IMR-90 (cell line): ENCODE measurements at regions not wholly inside any gene's neighbourhood (a gene's known extent, or its start where the extent isn't known, plus 50 kb on each side); places are given as distances from the start of the nearest gene placed in this dataset.
"Not testable (repeated sequence)": the region's sequence is repeated elsewhere in the genome, so short reads cannot be mapped to it uniquely, and the experiment has no call there.

Experiments
- ATAC-seq: fragments of 200-7000 bp; cut with Tn5 transposase; 2 replicates; pipeline ENCODE4 v1.9.1; 2020; ENCODE audit warnings: low read depth, mild to moderate bottlenecking, moderate library complexity
- BruUV-seq: library from RNA; stranded (reverse); fragments of 400-500 nt; replicated peaks from 2 replicates; lab custom pipeline; 2021; lab: Mats Ljungman, UMichigan
- CTCF ChIA-PET: fragments of 300-600 bp; formaldehyde crosslinking; extraction: SDS; loops from one replicate; lab custom pipeline; 2021; ENCODE audit warnings: antibody characterized with exemption; lab: Yijun Ruan, JAX
- POLR2A ChIA-PET: fragments of 300-600 bp; sonication (Branson Sonifier 250); formaldehyde crosslinking; loops from one replicate; lab custom pipeline; 2022; ENCODE audit warnings: antibody characterized with exemption; ENCODE audit not compliant: unreplicated experiment; lab: Charles Lee
- DNase-seq: peaks from one replicate; pipeline ENCODE4 v3.0.0; 2013
- H2AFZ ChIP-seq: replicated peaks from 2 replicates; pipeline ENCODE3; 2013; ENCODE audit warnings: low read length, mild to moderate bottlenecking; ENCODE audit not compliant: poor library complexity
- H2AK5ac ChIP-seq: 2 replicates; pipeline ENCODE4 v1.6.1; 2013; ENCODE audit warnings: low read depth, low read length, inconsistent platforms
- H2AK9ac ChIP-seq: replicated peaks from 2 replicates; pipeline ENCODE3; 2013; ENCODE audit warnings: mild to moderate bottlenecking, low read depth, low read length, moderate library complexity; ENCODE audit not compliant: poor library complexity
- H2BK120ac ChIP-seq: 2 replicates; pipeline ENCODE4 v1.6.1; 2013; ENCODE audit warnings: low read depth, low read length, inconsistent platforms
- H2BK15ac ChIP-seq: 3 replicates; pipeline ENCODE4 v1.6.1; 2013; ENCODE audit warnings: low read depth, low read length, inconsistent platforms
- H2BK20ac ChIP-seq: 2 replicates; pipeline ENCODE4 v1.6.1; 2013; ENCODE audit warnings: low read depth, mild to moderate bottlenecking, inconsistent platforms, low read length, moderate library complexity
- H2BK5ac ChIP-seq: 2 replicates; pipeline ENCODE4 v1.6.1; 2013; ENCODE audit warnings: mild to moderate bottlenecking, low read depth, low read length, inconsistent platforms; ENCODE audit not compliant: poor library complexity, severe bottlenecking
- H3K14ac ChIP-seq: replicated peaks from 2 replicates; pipeline ENCODE4 v1.6.1; 2013; ENCODE audit warnings: low read depth, low read length, inconsistent platforms
- H3K18ac ChIP-seq: 2 replicates; pipeline ENCODE4 v1.6.1; 2013; ENCODE audit warnings: low read depth, low read length, control low read depth
- H3K23ac ChIP-seq: 2 replicates; pipeline ENCODE4 v1.6.1; 2013; ENCODE audit warnings: low read depth, low read length, inconsistent platforms
- H3K27ac ChIP-seq: 2 replicates; pipeline ENCODE4 v1.5.1; 2013; ENCODE audit warnings: mild to moderate bottlenecking, control low read depth, low read length; ENCODE audit not compliant: insufficient read depth
- H3K27me3 ChIP-seq: 2 replicates; pipeline ENCODE4 v1.6.1; 2013; ENCODE audit warnings: low read length; ENCODE audit not compliant: control insufficient read depth, insufficient read depth
- H3K36me3 ChIP-seq: 2 replicates; pipeline ENCODE4 v1.6.1; 2013; ENCODE audit warnings: low read length, mixed read lengths; ENCODE audit not compliant: control insufficient read depth, insufficient read depth
- H3K4ac ChIP-seq: 2 replicates; pipeline ENCODE4 v1.6.1; 2013; ENCODE audit warnings: low read depth, low read length, inconsistent platforms
- H3K4me1 ChIP-seq: 2 replicates; pipeline ENCODE4 v1.6.1; 2013; ENCODE audit warnings: low read length, mixed read lengths; ENCODE audit not compliant: control insufficient read depth, insufficient read depth
- H3K4me2 ChIP-seq: 2 replicates; pipeline ENCODE4 v1.6.1; 2013; ENCODE audit warnings: low read depth, mild to moderate bottlenecking, control low read depth, low read length, moderate library complexity
- H3K4me3 ChIP-seq: 2 replicates; pipeline ENCODE4 v1.5.1; 2013; ENCODE audit warnings: low read depth, mild to moderate bottlenecking, control low read depth, low read length, moderate library complexity; ENCODE audit not compliant: insufficient read depth
- H3K56ac ChIP-seq: 2 replicates; pipeline ENCODE4 v1.6.1; 2013; ENCODE audit warnings: low read length, inconsistent platforms; ENCODE audit not compliant: insufficient read depth; ENCODE audit errors: extremely low read depth
- H3K79me1 ChIP-seq, 2 experiments: 2 replicates each; pipeline ENCODE4 v1.6.1; 2013; ENCODE audit warnings: low read length in 2 of 2, inconsistent platforms in 1 of 2, low read depth in 1 of 2
- H3K9ac ChIP-seq: 2 replicates; pipeline ENCODE4 v1.6.1; 2013; ENCODE audit warnings: low read depth, low read length, control low read depth
- H3K9me1 ChIP-seq: 2 replicates; pipeline ENCODE4 v1.6.1; 2013; ENCODE audit warnings: low read length, inconsistent platforms; ENCODE audit not compliant: insufficient read depth
- H3K9me3 ChIP-seq: 2 replicates; pipeline ENCODE4 v1.6.1; 2013; ENCODE audit warnings: low read length; ENCODE audit not compliant: control insufficient read depth, insufficient read depth
- H4K20me1 ChIP-seq: 2 replicates; pipeline ENCODE4 v1.6.1; 2013; ENCODE audit warnings: low read length, inconsistent platforms; ENCODE audit not compliant: insufficient read depth
- H4K5ac ChIP-seq: 2 replicates; pipeline ENCODE4 v1.6.1; 2013; ENCODE audit warnings: mild to moderate bottlenecking, low read depth, low read length, control low read depth
- H4K8ac ChIP-seq, 2 experiments: 2 replicates each; pipeline ENCODE4 v1.6.1; 2013; ENCODE audit warnings: low read depth in 2 of 2, low read length in 2 of 2, control low read depth in 1 of 2, inconsistent platforms in 1 of 2
- H4K91ac ChIP-seq: 2 replicates; pipeline ENCODE4 v1.6.1; 2013; ENCODE audit warnings: low read depth, low read length, inconsistent platforms; ENCODE audit not compliant: insufficient read depth
- WGBS, 2 experiments: methylation state at CpG; one replicate each; pipeline versions ENCODE4 v1.1.5 to v1.1.7; 2013; ENCODE audit warnings: missing lambda C conversion rate in 2 of 2; ENCODE audit not compliant: insufficient read length in 1 of 2; ENCODE audit errors: extremely low coverage in 2 of 2; 5-methylcytosine and 5-hydroxymethylcytosine counted together
- dilution Hi-C: fragments of 300-500 bp; cut with HindIII; formaldehyde crosslinking; loops from one replicate; pipeline ENCODE4 v1.14.3; 2018; ENCODE audit warnings: low sequenced_read_pairs; ENCODE audit not compliant: unreplicated experiment
- in situ Hi-C: fragments of 300-500 bp; cut with MboI; formaldehyde crosslinking; loops from 3 replicates; pipeline ENCODE4 v1.14.3; 2019; ENCODE audit warnings: low sequenced_read_pairs, inconsistent platforms, mixed read lengths
- intact Hi-C: fragments of 100-400 bp; cut with micrococcal nuclease; formaldehyde crosslinking; loops from 2 replicates; pipeline ENCODE4 v1.10.0; 2022

DNA sequence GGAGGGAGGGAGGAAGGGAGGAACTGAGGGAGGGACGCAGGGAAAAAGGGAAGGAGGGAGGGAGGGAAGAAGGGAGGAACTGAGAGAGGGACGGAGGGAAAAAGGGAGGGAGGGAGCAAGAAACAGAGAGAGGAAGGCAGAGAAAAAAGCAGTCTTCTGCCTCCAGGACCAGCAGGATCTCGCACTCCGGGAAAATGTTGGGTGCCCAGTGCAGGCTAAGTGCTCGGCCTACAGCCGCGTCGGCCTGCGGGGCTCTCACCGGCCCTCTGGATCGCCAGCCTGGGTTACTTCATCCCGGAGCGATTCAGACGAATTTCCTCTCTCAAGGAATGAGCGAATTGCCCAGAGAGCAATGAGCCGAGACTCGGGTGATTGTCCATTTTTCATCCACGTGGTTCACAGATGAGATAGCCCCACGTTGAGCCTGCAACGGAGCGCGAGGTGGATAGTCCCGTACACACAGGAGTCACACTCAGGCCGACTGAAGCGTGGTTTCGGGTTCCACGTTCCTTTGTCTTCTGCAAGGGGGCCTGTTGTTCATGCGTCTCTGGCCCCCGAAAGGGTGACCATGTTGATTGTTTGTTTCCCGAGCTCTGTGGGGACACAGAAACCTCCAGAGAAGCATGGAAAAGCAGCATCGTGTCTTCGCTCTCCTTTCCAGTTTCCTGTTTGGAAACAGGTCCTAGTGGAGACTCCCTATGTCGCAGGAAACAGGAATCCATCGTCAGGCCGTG lies 1937.1 kb upstream of the DEFB115 start:
- H3K9ac ChIP-seq, H4K91ac ChIP-seq, intact Hi-C loops, H3K4me2 ChIP-seq, H2AK5ac ChIP-seq, H3K4me3 ChIP-seq, BruUV-seq, H4K20me1 ChIP-seq, H3K56ac ChIP-seq, H3K4ac ChIP-seq, H2AK9ac ChIP-seq, in situ Hi-C loops, H3K27ac ChIP-seq, CTCF ChIA-PET, H3K9me1 ChIP-seq, H2BK5ac ChIP-seq, H3K23ac ChIP-seq, DNase-seq, H2BK20ac ChIP-seq, H3K27me3 ChIP-seq, H2BK15ac ChIP-seq, POLR2A ChIA-PET, H3K4me1 ChIP-seq, H4K5ac ChIP-seq, H2BK120ac ChIP-seq, H4K8ac ChIP-seq, H3K18ac ChIP-seq, H3K14ac ChIP-seq, ATAC-seq, dilution Hi-C loops, H3K79me1 ChIP-seq, H3K36me3 ChIP-seq, H2AFZ ChIP-seq: not testable (repeated sequence)
- 12% methylated on average over 10 of the region's 35 CpGs; no CpG with 5 or more reads in 1 of the 2 experiments for WGBS, 2 experiments
- H3K9me3 ChIP-seq = peaks cover 22% of the 10 kb centered on the region

DNA sequence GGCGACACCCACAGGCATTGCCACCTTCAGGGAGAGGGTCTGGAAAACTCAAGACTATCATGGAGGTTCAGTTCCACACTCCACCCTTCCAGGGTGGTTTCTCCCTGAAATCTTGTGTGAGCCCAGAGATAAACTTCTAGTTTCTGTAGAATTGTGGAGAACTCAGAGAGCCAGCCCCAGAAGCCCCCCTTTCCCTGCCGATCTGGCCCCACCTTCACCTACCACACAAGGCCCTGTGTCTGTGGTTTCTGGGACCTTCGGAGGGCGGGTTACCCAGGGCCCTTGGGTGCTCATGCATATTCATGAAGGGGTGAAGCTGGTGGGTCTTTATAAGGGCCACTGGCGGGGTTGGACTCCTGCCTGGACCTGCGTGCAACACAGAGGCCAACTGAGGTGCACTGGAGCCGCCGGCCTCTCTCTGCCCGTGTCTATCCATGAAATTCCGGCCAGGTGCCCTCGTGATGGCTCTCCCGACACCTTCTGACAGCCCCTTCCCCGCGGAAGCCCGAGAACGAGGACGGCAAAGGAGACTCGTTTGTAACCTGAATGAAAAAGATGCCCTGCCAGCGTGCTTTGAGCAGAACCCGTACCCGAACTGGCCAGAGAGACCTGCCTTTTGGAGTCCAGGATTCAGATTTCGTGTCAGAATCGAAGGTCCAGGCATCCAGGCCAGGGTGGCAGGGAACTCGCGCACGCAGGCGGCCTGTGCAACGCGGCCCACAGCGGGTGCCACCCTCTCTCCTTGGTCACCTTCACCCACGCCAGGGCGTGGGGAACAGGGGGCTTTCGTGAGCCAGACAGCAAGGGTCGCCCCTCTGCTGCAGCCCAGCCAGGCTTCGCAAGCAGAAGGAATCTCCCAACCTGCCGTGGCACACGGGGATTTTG lies 1933.6 kb upstream of the DEFB115 start:
- H3K23ac ChIP-seq = not testable (repeated sequence)

More for the DNA sequence above, 1933.6 kb upstream of the DEFB115 start:
- in situ Hi-C loops, dilution Hi-C loops, H3K27me3 ChIP-seq, H2AK5ac ChIP-seq, H4K5ac ChIP-seq, H3K36me3 ChIP-seq, DNase-seq, H3K4me3 ChIP-seq, H4K91ac ChIP-seq, H3K18ac ChIP-seq, H3K4me2 ChIP-seq, ATAC-seq, intact Hi-C loops, H3K56ac ChIP-seq, H4K20me1 ChIP-seq, H2BK5ac ChIP-seq, H2AK9ac ChIP-seq, H3K9me1 ChIP-seq, H2BK20ac ChIP-seq, H3K79me1 ChIP-seq, H4K8ac ChIP-seq, H2BK120ac ChIP-seq, H3K14ac ChIP-seq, H2AFZ ChIP-seq, H2BK15ac ChIP-seq, H3K27ac ChIP-seq, POLR2A ChIA-PET, CTCF ChIA-PET, H3K9ac ChIP-seq, H3K4ac ChIP-seq, BruUV-seq, H3K4me1 ChIP-seq: not testable (repeated sequence)
- WGBS, 2 experiments = 31% methylated on average over 15 of the region's 37 CpGs; no CpG with 5 or more reads in 1 of the 2 experiments
- H3K9me3 ChIP-seq = peaks cover 29% of the 10 kb centered on the region
